WERI-Rb-1 (cell line): ENCODE measurements at regions not wholly inside any gene's neighbourhood (a gene's known extent, or its start where the extent isn't known, plus 50 kb on each side); places are given as distances from the start of the nearest gene placed in this dataset.

ENCODE experiments used
- DNase-seq: peaks from one replicate; pipeline ENCODE4 v3.0.0-alpha.2; 2020
- H3K27ac ChIP-seq: fragments of 250-450 bp; sonication (Bioruptor Pico); 2 replicates; pipeline ENCODE4 v1.5.1; 2020; ENCODE audit warnings: mild to moderate bottlenecking, moderate library complexity
- H3K27me3 ChIP-seq: fragments of 250-450 bp; sonication (Bioruptor Pico); 2 replicates; pipeline ENCODE4 v1.5.1; 2021; ENCODE audit warnings: mild to moderate bottlenecking, low read depth, moderate library complexity; ENCODE audit not compliant: insufficient read depth, severe bottlenecking
- H3K36me3 ChIP-seq: fragments of 250-450 bp; sonication (Bioruptor Pico); 2 replicates; pipeline ENCODE4 v1.5.1; 2020; ENCODE audit warnings: mild to moderate bottlenecking, moderate library complexity
- H3K4me3 ChIP-seq: 2 replicates; pipeline ENCODE4 v1.5.1; 2011; ENCODE audit warnings: low read depth, mild to moderate bottlenecking, control low read depth, low read length
- H3K9me3 ChIP-seq: fragments of 250-450 bp; sonication (Bioruptor Pico); 2 replicates; pipeline ENCODE4 v1.5.1; 2021; ENCODE audit warnings: mild to moderate bottlenecking, moderate library complexity; ENCODE audit not compliant: severe bottlenecking
- CTCF ChIP-seq: IDR thresholded peaks from 2 replicates; pipeline ENCODE4 v1.5.1; 2011; ENCODE audit warnings: low read depth, mild to moderate bottlenecking, control low read depth, inconsistent platforms, low read length

- H3K36me3 ChIP-seq = peaks cover under 1% of the 10 kb centered on the region; the same call in 1 of the 2 replicates
- DNase-seq = no peak
- TF ChIP-seq CTCF = no peak
- no peak overlapping the region for H3K27ac ChIP-seq
- H3K27me3 ChIP-seq = no peaks in the 10 kb centered on the region
- H3K4me3 ChIP-seq = no peak overlapping the region
- H3K9me3 ChIP-seq = peaks cover 2% of the 10 kb centered on the region
Measured at GRCh38 chr9:90457386-90458190, 185.0 kb downstream of the DIRAS2 start.

GRCh38 chr9:90458485-90458884 is 184.1 kb downstream of the DIRAS2 start:
- DNase-seq = peak; percentile 60
- no peaks in the 10 kb centered on the region for H3K27me3 ChIP-seq
- no peaks in the 10 kb centered on the region; the same call in 1 of the 2 replicates for H3K36me3 ChIP-seq
- H3K4me3 ChIP-seq = no peak overlapping the region
- H3K27ac ChIP-seq = no peak overlapping the region
- TF ChIP-seq CTCF = peak; percentile 75
- peaks cover 2% of the 10 kb centered on the region for H3K9me3 ChIP-seq

GRCh38 chr9:90459321-90459720 is 183.3 kb downstream of the DIRAS2 start:
- H3K9me3 ChIP-seq = peaks cover 2% of the 10 kb centered on the region
- TF ChIP-seq CTCF = no peak
- H3K4me3 ChIP-seq = no peak overlapping the region
- no peaks in the 10 kb centered on the region for H3K36me3 ChIP-seq
- no peak overlapping the region for H3K27ac ChIP-seq
- no peak for DNase-seq
- no peaks in the 10 kb centered on the region for H3K27me3 ChIP-seq

GRCh38 chr9:90460220-90460619 is 182.4 kb downstream of the DIRAS2 start:
- no peak overlapping the region for H3K4me3 ChIP-seq
- TF ChIP-seq CTCF = no peak
- DNase-seq = no peak
- no peaks in the 10 kb centered on the region for H3K36me3 ChIP-seq
- H3K9me3 ChIP-seq = peaks cover 2% of the 10 kb centered on the region
- no peaks in the 10 kb centered on the region for H3K27me3 ChIP-seq
- H3K27ac ChIP-seq = no peak overlapping the region

GRCh38 chr9:90464978-90465377 is 177.6 kb downstream of the DIRAS2 start:
- Histone ChIP-seq H3K27me3 (no peaks in the 10 kb centered on the region), H3K9me3 (no peaks in the 10 kb centered on the region), H3K36me3 (no peaks in the 10 kb centered on the region), H3K4me3 (no peak overlapping the region), H3K27ac (no peak overlapping the region)
- DNase-seq = no peak
- TF ChIP-seq CTCF = no peak

GRCh38 chr9:90466441-90466840 is 176.2 kb downstream of the DIRAS2 start:
- TF ChIP-seq CTCF = no peak
- Histone ChIP-seq H3K4me3 (no peak overlapping the region), H3K27me3 (no peaks in the 10 kb centered on the region), H3K27ac (no peak overlapping the region), H3K36me3 (no peaks in the 10 kb centered on the region), H3K9me3 (no peaks in the 10 kb centered on the region)
- DNase-seq = no peak
